GM23338 (cell line): ENCODE measurements at regions not wholly inside any gene's neighbourhood (a gene's known extent, or its start where the extent isn't known, plus 50 kb on each side); places are given as distances from the start of the nearest gene placed in this dataset.

Experiments used
- CREB1 ChIP-seq: fragments of 250-450 bp; sonication (Bioruptor Pico); IDR thresholded peaks from 2 replicates; pipeline ENCODE4 v1.5.0; 2020; ENCODE audit warnings: low read depth, mild to moderate bottlenecking, moderate library complexity
- CTCF ChIP-seq, 2 experiments: fragments of 200-600 bp in 1 of 2; sonication (generic) in 1 of 2; conservative IDR thresholded peaks; 2 replicates each; pipeline versions ENCODE4 v1.5.1 to v1.6.1; 2016 to 2017; ENCODE audit warnings: antibody characterized with exemption in 2 of 2, low read depth in 2 of 2, mild to moderate bottlenecking in 2 of 2, moderate library complexity in 1 of 2
- ETS1 ChIP-seq: IDR thresholded peaks from 2 replicates; pipeline ENCODE4 v1.6.1; 2016; ENCODE audit warnings: antibody characterized with exemption
- EZH2 ChIP-seq: fragments of 200-600 bp; sonication (generic); IDR thresholded peaks from one replicate; pipeline ENCODE4 v1.8.0; 2017; ENCODE audit warnings: antibody characterized with exemption, mild to moderate bottlenecking, low read depth; ENCODE audit not compliant: unreplicated experiment
- EZH2phosphoT487 ChIP-seq: fragments of 200-600 bp; sonication (generic); IDR thresholded peaks from one replicate; pipeline ENCODE4 v1.8.1; 2018; ENCODE audit warnings: antibody characterized with exemption; ENCODE audit not compliant: unreplicated experiment
- POLR2AphosphoS5 ChIP-seq: IDR thresholded peaks from 2 replicates; pipeline ENCODE4 v1.6.1; 2016; ENCODE audit warnings: antibody characterized with exemption, low read depth
- REST ChIP-seq: IDR thresholded peaks from one replicate; pipeline ENCODE4 v1.6.1; 2018; ENCODE audit warnings: antibody characterized with exemption; ENCODE audit not compliant: unreplicated experiment

GRCh38 chr6:76834399-76834798 lies 628.9 kb downstream of the HTR1B start:
- TF ChIP-seq CTCF (conservative IDR thresholded peaks at IDR 0.05; ENCODE audit: low read depth in 2 of 2) (no peak), EZH2 (no peak), REST (no peak), POLR2AphosphoS5 (no peak), CREB1 (no peak), ETS1 (no peak), EZH2phosphoT487 (no peak)
